ENCODE measurements at regions not wholly inside any gene's neighbourhood (a gene's known extent, or its start where the extent isn't known, plus 50 kb on each side); places are given as distances from the start of the nearest gene placed in this dataset.
"Not testable (repeated sequence)": the region's sequence is repeated elsewhere in the genome, so short reads cannot be mapped to it uniquely, and the experiment has no call there.

GRCh38 chr3:197407526-197407925 lies 109.1 kb upstream of the DLG1 start:
- no peak for TF ChIP-seq CTCF (IDR thresholded peaks at IDR 0.05; ENCODE audit: insufficient read depth, low read depth, low read length)
- no peak for DNase-seq (ENCODE audit: low read depth)
- no peak overlapping the region for H3K4me3 ChIP-seq (ENCODE audit: low read depth, low read length)

GRCh38 chr3:197407053-197407452 lies 108.6 kb upstream of the DLG1 start:
- H3K4me3 ChIP-seq (ENCODE audit: low read depth, low read length): no peak overlapping the region
- TF ChIP-seq CTCF (IDR thresholded peaks at IDR 0.05; ENCODE audit: insufficient read depth, low read depth, low read length): no peak
- DNase-seq (ENCODE audit: low read depth): no peak

- no peak for TF ChIP-seq CTCF (IDR thresholded peaks at IDR 0.05; ENCODE audit: insufficient read depth, low read depth, low read length)
- no peak overlapping the region for H3K4me3 ChIP-seq (ENCODE audit: low read depth, low read length)
- peak; percentile 55 for DNase-seq (ENCODE audit: low read depth)
Measured at GRCh38 chr3:197406266-197406665, 107.9 kb upstream of the DLG1 start.

- H3K4me3 ChIP-seq (ENCODE audit: low read depth, low read length): no peak overlapping the region
- TF ChIP-seq CTCF (IDR thresholded peaks at IDR 0.05; ENCODE audit: insufficient read depth, low read depth, low read length): no peak
- no peak for DNase-seq (ENCODE audit: low read depth)
Measured at GRCh38 chr3:197404754-197405153, 106.3 kb upstream of the DLG1 start.

- TF ChIP-seq CTCF (IDR thresholded peaks at IDR 0.05; ENCODE audit: insufficient read depth, low read depth, low read length): no peak
- DNase-seq (ENCODE audit: low read depth): no peak
- no peak overlapping the region for H3K4me3 ChIP-seq (ENCODE audit: low read depth, low read length)
Measured at GRCh38 chr3:197404030-197404429, 105.6 kb upstream of the DLG1 start.

- DNase-seq (ENCODE audit: low read depth); H3K4me3 ChIP-seq (ENCODE audit: low read depth, low read length): not testable (repeated sequence)
Measured at GRCh38 chr3:197402401-197402800, 104.0 kb upstream of the DLG1 start.

GRCh38 chr3:197399486-197399885 lies 101.1 kb upstream of the DLG1 start:
- TF ChIP-seq CTCF (IDR thresholded peaks at IDR 0.05; ENCODE audit: insufficient read depth, low read depth, low read length): no peak
- H3K4me3 ChIP-seq (ENCODE audit: low read depth, low read length): no peak overlapping the region
- DNase-seq (ENCODE audit: low read depth): no peak

Data from fibroblast of villous mesenchyme (primary cell).